Heart left ventricle (tissue), 16 donors: ENCODE measurements at regions not wholly inside any gene's neighbourhood (a gene's known extent, or its start where the extent isn't known, plus 50 kb on each side); places are given as distances from the start of the nearest gene placed in this dataset.

ENCODE experiments used
- ATAC-seq, 4 donors: fragments of 200-7000 bp; cut with Tn5 transposase; one replicate each; pipeline ENCODE4 v1.9.1; 2020 to 2022; ENCODE audit warnings: moderate library complexity in 4 of 4, mild to moderate bottlenecking in 3 of 4, moderate number of reproducible peaks in 1 of 4
- DNase-seq, 5 donors: peaks; one replicate each; pipeline ENCODE4 v3.0.0-alpha.2; 2020
- H3K27ac ChIP-seq, 12 donors: fragments of 200-600 bp; sonication (generic) in 4 of 12; one replicate each; pipeline versions ENCODE4 v1.5.0 to v1.8.0; 2016 to 2022; ENCODE audit warnings: mild to moderate bottlenecking in 2 of 12
- H3K27me3 ChIP-seq, 9 donors: fragments of 200-600 bp; sonication (generic) in 2 of 9; one replicate each; pipeline versions ENCODE4 v1.5.1 to v1.8.0; 2016 to 2022; ENCODE audit warnings: mild to moderate bottlenecking in 3 of 9
- H3K36me3 ChIP-seq, 9 donors: fragments of 200-600 bp; sonication (generic) in 2 of 9; one replicate each; pipeline versions ENCODE4 v1.5.0 to v1.8.0; 2018 to 2022; ENCODE audit warnings: mild to moderate bottlenecking in 2 of 9
- H3K4me1 ChIP-seq, 12 donors: fragments of 200-600 bp; sonication (generic) in 4 of 12; one replicate each; pipeline versions ENCODE4 v1.5.0 to v1.8.0; 2016 to 2022; ENCODE audit warnings: mild to moderate bottlenecking in 3 of 12
- H3K4me3 ChIP-seq, 12 donors: fragments of 200-600 bp; sonication (generic) in 4 of 12; one replicate each; pipeline versions ENCODE4 v1.5.0 to v1.8.0; 2017 to 2022; ENCODE audit warnings: mild to moderate bottlenecking in 9 of 12, moderate library complexity in 4 of 12
- H3K9me3 ChIP-seq, 12 donors: fragments of 200-600 bp; sonication (generic) in 4 of 12; one replicate each; pipeline versions ENCODE4 v1.5.0 to v1.8.0; 2016 to 2022; ENCODE audit warnings: mild to moderate bottlenecking in 1 of 12
- POLR2A ChIP-seq, 2 donors: fragments of 450-650 bp; IDR thresholded peaks; one replicate each; pipeline ENCODE4 v1.6.1; 2017; ENCODE audit warnings: antibody characterized with exemption in 2 of 2, mild to moderate bottlenecking in 2 of 2, moderate library complexity in 2 of 2
- WGBS, 4 donors: extraction: QIAGEN DNeasy Blood & Tissue Kit in 2 of 4; methylation state at CpG; one replicate each; pipeline versions ENCODE4 v1.1.5 to v1.1.7; 2013 to 2018; 5-methylcytosine and 5-hydroxymethylcytosine counted together
- intact Hi-C, 10 donors: fragments of 100-400 bp; cut with DNase I; formaldehyde crosslinking; loops; one replicate each; pipeline versions ENCODE4 v1.11.1 to v1.14.2; 2022
- TF ChIP-seq, protein P1 (sequence below), 12 donors: fragments of 200-600 bp; sonication (generic) in 4 of 12; IDR thresholded peaks; one replicate each; pipeline versions ENCODE4 v1.5.0 to v1.8.0; 2018 to 2022; ENCODE audit warnings: antibody characterized with exemption in 12 of 12, mild to moderate bottlenecking in 5 of 12
- donor health status: ischemic (EF 13 %, LVEDD 7.1; RV severe dilation, severe dysfunction).
- donor health status: healthy with polysubstance abuse.
- donor health status: DM: no; HTN: yes; CAD: no.
- donor health status: DM: no; HTN: no; CAD: no.
- donor health status: ischemic (EF 25% LVEDD 6.9; RV normal size, moderate dysfunction).
- donor health status: ischemic (EF 25% LVEDD 5.7; RV mildly dilated, moderate dysfunction).
- donor health status: healthy.
- donor health status: DM: yes; HTN: yes; CAD: no.
- donor health status: ischemic (EF 35%, LVEDD 5.7; RV mildly dilated, moderate dysfunction).
- donor health status: nonischemic (EF 11% LVEDD 7.7; RV severe dilation, severe dysfunction).
- donor health status: DM: yes; HTN: yes; CAD: no.
- donor health status: PGD.
- donor health status: ischemic (EF 29% LVEDD 5.4; RV normal size, mild dysfunction).
- donor health status: nonischemic (EF 23%, LVEDD 6.1; RV moderate dilation, normal function).

DNA sequence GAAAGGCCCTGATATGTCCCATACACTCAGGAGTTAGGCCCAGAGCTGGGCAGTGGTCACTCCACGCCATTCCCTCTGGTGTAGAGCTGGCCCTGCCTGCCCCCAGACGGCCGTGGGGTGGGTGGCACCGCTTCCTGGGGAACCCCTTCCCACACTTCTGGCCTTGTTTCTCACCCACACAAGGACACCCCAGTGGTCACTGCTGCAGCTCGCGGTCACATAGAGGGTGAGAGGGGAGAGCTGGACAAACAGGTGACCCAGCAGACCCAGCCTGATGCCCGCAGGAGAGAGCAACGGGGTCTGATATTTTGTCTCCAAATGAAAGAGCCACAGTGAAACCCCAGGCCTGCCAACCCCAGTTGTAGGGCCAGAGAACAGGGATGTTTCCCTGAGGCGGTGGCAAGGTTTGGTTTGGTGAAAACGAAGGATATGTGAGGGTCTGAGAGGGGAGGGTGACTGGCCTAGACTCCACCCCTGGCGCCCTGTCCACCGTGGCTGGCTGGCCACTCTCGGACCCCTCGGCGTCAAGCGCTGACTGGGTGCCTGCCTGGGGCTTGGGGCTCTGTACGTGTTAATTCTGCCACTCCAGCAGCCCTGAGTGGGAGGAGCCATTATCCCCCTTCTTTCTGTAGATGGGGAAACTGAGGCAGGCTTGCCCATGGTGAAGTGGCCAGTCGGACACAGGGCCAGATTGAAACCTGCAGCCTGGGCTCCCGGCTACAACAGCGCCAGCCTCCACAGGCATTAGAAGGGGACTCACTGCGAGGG, 71.0 kb upstream of the PPARA start:
- Histone ChIP-seq H3K36me3 (peaks cover 0 to 37% (median 6%) of the 10 kb centered on the region in 9 donors), H3K9me3 (no peaks in the 10 kb centered on the region), H3K27me3 (no peaks in the 10 kb centered on the region), H3K27ac (peak overlapping the region; percentile 97 to 100 (median 98)), H3K4me1 (peaks cover 20 to 100% (median 87%) of the 10 kb centered on the region in 12 donors), H3K4me3 (peak overlapping the region; percentile 42 to 97 (median 89))
- peak in 2 of 5 donors; percentile 38 to 66 for DNase-seq
- intact Hi-C loops = loop anchor here in 6 of 10 donors (5.0 kb wide), 3 partner anchors 33 to 72 kb away; no protein-coding TSS in a partner anchor
- TF ChIP-seq, protein P1, sequence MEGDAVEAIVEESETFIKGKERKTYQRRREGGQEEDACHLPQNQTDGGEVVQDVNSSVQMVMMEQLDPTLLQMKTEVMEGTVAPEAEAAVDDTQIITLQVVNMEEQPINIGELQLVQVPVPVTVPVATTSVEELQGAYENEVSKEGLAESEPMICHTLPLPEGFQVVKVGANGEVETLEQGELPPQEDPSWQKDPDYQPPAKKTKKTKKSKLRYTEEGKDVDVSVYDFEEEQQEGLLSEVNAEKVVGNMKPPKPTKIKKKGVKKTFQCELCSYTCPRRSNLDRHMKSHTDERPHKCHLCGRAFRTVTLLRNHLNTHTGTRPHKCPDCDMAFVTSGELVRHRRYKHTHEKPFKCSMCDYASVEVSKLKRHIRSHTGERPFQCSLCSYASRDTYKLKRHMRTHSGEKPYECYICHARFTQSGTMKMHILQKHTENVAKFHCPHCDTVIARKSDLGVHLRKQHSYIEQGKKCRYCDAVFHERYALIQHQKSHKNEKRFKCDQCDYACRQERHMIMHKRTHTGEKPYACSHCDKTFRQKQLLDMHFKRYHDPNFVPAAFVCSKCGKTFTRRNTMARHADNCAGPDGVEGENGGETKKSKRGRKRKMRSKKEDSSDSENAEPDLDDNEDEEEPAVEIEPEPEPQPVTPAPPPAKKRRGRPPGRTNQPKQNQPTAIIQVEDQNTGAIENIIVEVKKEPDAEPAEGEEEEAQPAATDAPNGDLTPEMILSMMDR (IDR thresholded peaks at IDR 0.05) = no peak
- TF ChIP-seq POLR2A (IDR thresholded peaks at IDR 0.05) = no peak
- no peak for ATAC-seq
- 23 to 50% (median 30%) methylated on average over 18 to 21 of the region's 21 CpGs for WGBS, 4 donors

DNA sequence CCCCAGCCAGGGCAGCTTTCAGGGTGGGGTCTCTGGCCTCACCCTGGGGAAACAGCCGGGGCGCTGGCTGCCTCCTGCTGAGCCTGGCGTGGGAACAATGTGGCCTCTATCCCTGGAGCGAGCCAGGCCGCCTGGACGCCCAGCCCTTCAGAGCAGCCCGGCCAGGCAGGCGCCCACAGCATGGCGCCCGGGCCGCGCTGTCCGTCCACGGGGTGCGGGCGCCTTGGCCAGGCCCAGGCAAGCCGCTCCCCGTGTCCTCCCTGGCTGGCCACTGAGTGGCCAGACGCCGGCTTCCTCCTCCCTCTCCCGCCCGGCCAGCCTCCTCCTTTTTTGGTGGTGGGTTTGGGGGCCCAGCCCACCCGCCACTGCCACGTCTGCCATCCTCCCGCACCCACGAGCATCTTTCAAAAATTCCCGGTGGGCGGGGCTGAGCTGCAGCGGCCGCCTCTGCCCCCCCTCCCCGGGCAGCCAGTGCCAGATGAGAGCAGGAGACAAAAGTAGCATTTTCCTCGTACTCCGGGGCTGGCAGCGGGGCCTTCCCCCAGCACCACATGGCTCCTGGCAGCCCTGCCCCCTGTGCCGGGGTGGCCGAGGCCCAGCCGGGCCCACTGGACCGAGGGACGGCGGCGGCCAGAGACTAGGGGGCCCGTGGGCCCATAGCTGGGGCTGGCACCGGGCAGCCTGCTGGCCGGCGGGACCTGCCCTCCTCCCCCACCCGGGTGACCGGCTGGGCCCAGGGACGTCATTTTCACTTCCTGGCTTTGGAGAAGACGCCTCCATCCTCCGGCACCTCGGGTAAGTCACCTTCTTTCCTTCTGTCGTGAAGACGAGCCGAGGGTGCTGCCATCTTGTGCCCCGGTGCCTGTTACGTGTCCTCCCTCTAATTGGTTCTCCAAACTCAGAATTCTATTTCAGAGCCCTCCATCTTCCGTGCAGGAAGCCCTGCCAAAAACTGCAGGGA, 70.2 kb upstream of the PPARA start:
- TF ChIP-seq POLR2A (IDR thresholded peaks at IDR 0.05) = peak in 1 of 2 donors; percentile 54
- TF ChIP-seq, protein P1 (IDR thresholded peaks at IDR 0.05) = peak in 1 of 12 donors; percentile 10
- 7 to 31% (median 14%) methylated on average over 43 to 57 of the region's 57 CpGs for WGBS, 4 donors
- H3K4me3 ChIP-seq = peak overlapping the region; percentile 42 to 97 (median 89)
- peaks cover 0 to 38% (median 5%) of the 10 kb centered on the region in 9 donors for H3K36me3 ChIP-seq
- intact Hi-C loops = loop anchor here in 6 of 10 donors (5.0 kb wide), 3 partner anchors 32 to 73 kb away; no protein-coding TSS in a partner anchor
- DNase-seq (peak; percentile 75 to 89 (median 80)), ATAC-seq (peak; percentile 3 to 61 (median 40))
- peaks cover 27 to 100% (median 87%) of the 10 kb centered on the region in 12 donors for H3K4me1 ChIP-seq
- no peaks in the 10 kb centered on the region for H3K27me3 ChIP-seq
- peak overlapping the region; percentile 97 to 100 (median 98) for H3K27ac ChIP-seq
- no peaks in the 10 kb centered on the region for H3K9me3 ChIP-seq

DNA sequence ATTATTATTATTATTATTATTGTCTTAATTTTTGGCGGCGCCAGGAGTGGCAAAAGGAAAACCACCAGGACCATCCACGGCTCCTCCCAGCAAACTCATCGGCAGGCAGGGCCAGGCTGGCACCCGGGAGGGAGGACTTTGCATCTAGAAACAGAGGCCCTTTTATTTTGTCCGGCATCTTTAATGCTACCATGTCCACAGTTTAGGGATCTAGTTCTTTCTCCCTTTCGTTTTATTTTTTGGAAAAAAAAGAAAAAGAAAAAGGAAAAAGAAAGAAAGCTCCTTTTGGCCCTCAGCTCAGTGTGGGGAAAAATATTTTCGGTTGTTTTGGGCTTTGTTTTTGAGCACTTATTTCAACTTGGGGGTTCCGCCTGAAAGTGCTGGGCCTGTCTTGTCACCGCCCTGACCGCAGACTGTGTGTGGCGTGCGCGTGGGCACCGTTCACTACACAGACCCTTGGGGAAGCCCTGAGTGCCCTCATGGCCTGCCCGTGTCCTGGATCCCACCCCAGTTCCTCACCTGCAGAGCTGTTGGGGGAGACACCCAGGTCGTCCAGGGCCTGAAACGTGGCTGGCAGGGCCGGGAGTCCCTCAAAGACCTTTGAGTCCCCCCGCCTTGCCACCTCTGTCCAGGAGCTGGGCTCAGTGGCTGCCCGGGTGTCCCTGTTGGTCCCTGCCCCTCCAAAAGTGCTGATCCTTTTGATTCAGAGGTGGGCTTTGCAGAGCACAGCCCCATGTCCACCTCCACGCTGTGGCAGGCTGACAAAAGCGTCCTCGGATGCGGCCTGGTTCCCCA, 69.1 kb upstream of the PPARA start:
- Histone ChIP-seq H3K36me3 (peaks cover 0 to 42% (median 9%) of the 10 kb centered on the region in 9 donors), H3K27me3 (no peaks in the 10 kb centered on the region), H3K4me3 (peak overlapping the region; percentile 17 to 97 (median 89)), H3K4me1 (peaks cover 28 to 100% (median 88%) of the 10 kb centered on the region in 12 donors), H3K27ac (peak overlapping the region; percentile 97 to 100 (median 98)), H3K9me3 (no peaks in the 10 kb centered on the region)
- WGBS, 4 donors = 25 to 55% (median 27%) methylated on average over 24 to 25 of the region's 25 CpGs
- intact Hi-C loops = no loop called here
- no peak for TF ChIP-seq POLR2A (IDR thresholded peaks at IDR 0.05)
- TF ChIP-seq, protein P1 (IDR thresholded peaks at IDR 0.05) = no peak
- ATAC-seq (no peak), DNase-seq (peak in 3 of 5 donors; percentile 32 to 69 (median 36))
